Lung (tissue), 11 donors: ENCODE measurements at regions not wholly inside any gene's neighbourhood (a gene's known extent, or its start where the extent isn't known, plus 50 kb on each side); places are given as distances from the start of the nearest gene placed in this dataset.

Experiments
- ATAC-seq: fragments of 200-7000 bp; cut with Tn5 transposase; one replicate; pipeline ENCODE4 v1.9.1; 2020; ENCODE audit warnings: moderate number of reproducible peaks; ENCODE audit not compliant: insufficient read depth, low FRiP score
- DNase-seq, 3 donors: peaks; one replicate each; pipeline ENCODE4 v3.0.0-alpha.2; 2013 to 2017
- H3K27ac ChIP-seq, 2 donors: one replicate each; pipeline ENCODE4 v1.5.1; 2013; ENCODE audit warnings: mild to moderate bottlenecking in 2 of 2, moderate library complexity in 2 of 2, control low read depth in 1 of 2, inconsistent platforms in 1 of 2, low read depth in 1 of 2, low read length in 1 of 2
- H3K27me3 ChIP-seq, 3 donors: one replicate each; pipeline ENCODE4 v1.5.1; 2013; ENCODE audit warnings: low read length in 2 of 3; ENCODE audit not compliant: control insufficient read depth in 3 of 3, insufficient read depth in 3 of 3
- H3K36me3 ChIP-seq, 4 donors: one replicate each; pipeline ENCODE4 v1.5.1; 2013; ENCODE audit warnings: low read length in 4 of 4, mild to moderate bottlenecking in 1 of 4, moderate library complexity in 1 of 4; ENCODE audit not compliant: control insufficient read depth in 4 of 4, insufficient read depth in 4 of 4
- H3K4me1 ChIP-seq, 5 donors: one replicate each; pipeline ENCODE4 v1.5.1; 2013; ENCODE audit warnings: low read length in 5 of 5, mild to moderate bottlenecking in 2 of 5, moderate library complexity in 1 of 5; ENCODE audit not compliant: control insufficient read depth in 5 of 5, insufficient read depth in 5 of 5
- H3K4me3 ChIP-seq: one replicate; pipeline ENCODE4 v1.5.1; 2013; ENCODE audit warnings: mild to moderate bottlenecking, control low read depth, moderate library complexity
- H3K9ac ChIP-seq, 2 donors: one replicate each; pipeline ENCODE4 v1.5.1; 2013; ENCODE audit warnings: low read length in 2 of 2, control low read depth in 1 of 2; ENCODE audit not compliant: insufficient read depth in 1 of 2
- H3K9me3 ChIP-seq, 4 donors: one replicate each; pipeline ENCODE4 v1.5.1; 2013; ENCODE audit warnings: low read length in 3 of 4, mild to moderate bottlenecking in 1 of 4, moderate library complexity in 1 of 4; ENCODE audit not compliant: control insufficient read depth in 4 of 4, insufficient read depth in 3 of 4
- WGBS, 2 donors: extraction: QIAGEN DNeasy Blood & Tissue Kit; methylation state at CpG; one replicate each; pipeline ENCODE4 v1.1.7; 2013; 5-methylcytosine and 5-hydroxymethylcytosine counted together
- TF ChIP-seq, protein P1 (sequence below): IDR thresholded peaks from 2 replicates; pipeline ENCODE4 v1.5.1; 2012; ENCODE audit warnings: mild to moderate bottlenecking; ENCODE audit errors: control extremely low read depth, extremely low read depth
- donor health status: control.
- donor health status: control.
- donor health status: Bipolar disorder and iron deficiency.
- donor health status: healthy.
- donor health status: DM: yes; HTN: yes; CAD: no.

DNA sequence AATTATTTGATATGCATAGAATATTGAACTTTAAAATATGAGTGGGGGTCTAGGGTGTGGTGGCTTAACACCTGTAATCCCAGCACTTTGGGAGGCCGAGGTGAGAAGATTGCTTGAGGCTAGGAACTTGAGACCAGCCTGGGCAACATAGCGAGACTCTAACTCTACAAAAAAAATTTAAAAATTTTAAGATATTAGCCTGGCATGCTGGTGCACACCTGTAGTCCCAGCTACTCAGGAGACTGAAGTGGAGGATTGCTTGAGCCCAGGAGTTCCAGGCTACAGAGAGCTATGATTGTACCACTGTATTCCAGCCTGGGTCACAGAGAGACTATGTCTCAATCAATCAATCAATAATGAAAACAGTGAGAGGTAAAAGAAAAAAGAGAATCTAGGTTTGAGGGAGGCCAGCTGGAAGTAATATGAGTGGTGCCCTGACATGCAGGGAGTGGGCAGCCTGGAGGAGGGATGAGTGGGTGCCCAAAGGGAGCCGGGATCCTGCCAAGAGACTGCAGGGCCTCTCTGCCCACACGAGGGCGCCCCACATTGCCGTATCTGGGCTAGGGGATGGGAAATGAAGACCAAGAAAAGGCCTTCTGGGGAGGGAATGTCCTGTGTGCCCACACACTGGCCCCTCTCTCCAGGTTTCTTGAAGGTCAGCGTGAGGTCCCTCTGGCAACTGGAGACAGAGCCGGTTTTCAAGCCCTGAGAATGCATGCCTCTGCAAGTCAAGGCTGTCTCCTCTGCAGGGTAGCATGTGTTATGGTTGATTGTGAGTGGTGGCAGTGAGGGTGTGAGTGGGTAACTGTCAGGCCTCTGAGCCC, 93.9 kb upstream of the PPM1J start:
- Histone ChIP-seq H3K9me3 (no peaks in the 10 kb centered on the region), H3K9ac (no peak overlapping the region), H3K27me3 (no peaks in the 10 kb centered on the region), H3K4me3 (no peak overlapping the region), H3K27ac (no peak overlapping the region), H3K36me3 (no peaks in the 10 kb centered on the region), H3K4me1 (no peaks in the 10 kb centered on the region)
- ATAC-seq = peak; percentile 81
- TF ChIP-seq, protein P1, sequence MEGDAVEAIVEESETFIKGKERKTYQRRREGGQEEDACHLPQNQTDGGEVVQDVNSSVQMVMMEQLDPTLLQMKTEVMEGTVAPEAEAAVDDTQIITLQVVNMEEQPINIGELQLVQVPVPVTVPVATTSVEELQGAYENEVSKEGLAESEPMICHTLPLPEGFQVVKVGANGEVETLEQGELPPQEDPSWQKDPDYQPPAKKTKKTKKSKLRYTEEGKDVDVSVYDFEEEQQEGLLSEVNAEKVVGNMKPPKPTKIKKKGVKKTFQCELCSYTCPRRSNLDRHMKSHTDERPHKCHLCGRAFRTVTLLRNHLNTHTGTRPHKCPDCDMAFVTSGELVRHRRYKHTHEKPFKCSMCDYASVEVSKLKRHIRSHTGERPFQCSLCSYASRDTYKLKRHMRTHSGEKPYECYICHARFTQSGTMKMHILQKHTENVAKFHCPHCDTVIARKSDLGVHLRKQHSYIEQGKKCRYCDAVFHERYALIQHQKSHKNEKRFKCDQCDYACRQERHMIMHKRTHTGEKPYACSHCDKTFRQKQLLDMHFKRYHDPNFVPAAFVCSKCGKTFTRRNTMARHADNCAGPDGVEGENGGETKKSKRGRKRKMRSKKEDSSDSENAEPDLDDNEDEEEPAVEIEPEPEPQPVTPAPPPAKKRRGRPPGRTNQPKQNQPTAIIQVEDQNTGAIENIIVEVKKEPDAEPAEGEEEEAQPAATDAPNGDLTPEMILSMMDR = peak; percentile 55
- DNase-seq = peak; percentile 57 to 65 (median 59)
- WGBS, 2 donors = 24 to 26% methylated on average over 8 of the region's 8 CpGs

DNA sequence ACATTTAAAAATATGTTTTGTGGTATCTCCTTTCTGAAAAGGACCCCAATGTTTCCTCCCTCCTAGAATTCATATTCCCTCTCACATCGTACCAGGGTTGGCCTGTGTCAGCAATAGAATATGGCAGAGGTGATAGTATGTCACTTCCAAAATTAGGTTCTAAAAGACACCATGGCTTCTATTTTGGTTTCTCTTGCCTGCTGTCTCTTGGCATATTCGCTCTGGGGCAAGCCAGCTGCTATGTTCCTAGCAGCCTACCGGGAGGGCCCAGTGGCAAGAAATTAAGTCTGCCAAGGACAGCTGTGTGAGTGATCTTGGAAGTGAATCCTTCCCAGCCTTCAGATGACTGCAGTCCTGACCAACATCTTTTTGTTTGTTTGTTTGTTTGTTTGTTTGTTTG, 92.9 kb upstream of the PPM1J start:
- no peak for ATAC-seq
- Histone ChIP-seq H3K4me1 (no peaks in the 10 kb centered on the region), H3K27ac (no peak overlapping the region), H3K9ac (no peak overlapping the region), H3K36me3 (no peaks in the 10 kb centered on the region), H3K27me3 (no peaks in the 10 kb centered on the region), H3K9me3 (no peaks in the 10 kb centered on the region), H3K4me3 (no peak overlapping the region)
- no peak for DNase-seq
- TF ChIP-seq, protein P1 = no peak
- WGBS, 2 donors = 93 to 95% methylated on average over 3 of the region's 3 CpGs

DNA sequence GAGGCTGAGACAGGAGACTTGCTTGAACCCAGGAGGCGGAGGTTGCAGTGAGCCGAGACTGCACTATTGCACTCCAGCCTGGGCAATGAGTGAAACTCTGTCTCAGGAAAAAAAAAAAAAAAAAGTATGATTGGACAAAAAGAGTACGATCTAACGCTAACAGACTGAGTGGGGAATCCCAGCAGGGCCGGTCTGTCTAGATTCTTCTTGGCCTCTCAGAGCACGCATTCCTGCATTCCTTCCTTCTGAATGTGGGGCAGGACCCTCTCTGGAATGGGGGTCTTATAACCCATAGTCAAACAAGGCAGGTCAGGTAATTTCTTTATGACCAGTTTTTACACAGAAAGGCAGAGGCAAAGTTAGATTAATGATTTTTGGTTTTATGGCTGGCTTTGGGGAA, 92.0 kb upstream of the PPM1J start:
- TF ChIP-seq, protein P1 = no peak
- no peaks in the 10 kb centered on the region for H3K9me3 ChIP-seq
- no peak overlapping the region for H3K27ac ChIP-seq
- H3K9ac ChIP-seq = no peak overlapping the region
- peak; percentile 50 to 69 (median 66) for DNase-seq
- 58 to 81% methylated on average over 6 of the region's 6 CpGs for WGBS, 2 donors
- no peak for ATAC-seq
- H3K27me3 ChIP-seq = no peaks in the 10 kb centered on the region
- no peaks in the 10 kb centered on the region for H3K4me1 ChIP-seq
- H3K4me3 ChIP-seq = no peak overlapping the region
- H3K36me3 ChIP-seq = no peaks in the 10 kb centered on the region
